KMS-11 (cell line): ENCODE measurements at regions not wholly inside any gene's neighbourhood (a gene's known extent, or its start where the extent isn't known, plus 50 kb on each side); places are given as distances from the start of the nearest gene placed in this dataset.

Experiments
- H2AFZ ChIP-seq: fragments of 200-600 bp; sonication (generic); 2 replicates; pipeline ENCODE4 v1.6.1; 2016; ENCODE audit warnings: antibody characterized with exemption, mixed run types, low read depth
- H3K27ac ChIP-seq: fragments of 200-600 bp; sonication (generic); 2 replicates; pipeline ENCODE4 v1.6.1; 2016; ENCODE audit warnings: mild to moderate bottlenecking, mixed run types
- H3K27me3 ChIP-seq: fragments of 200-600 bp; sonication (generic); 2 replicates; pipeline ENCODE4 v1.6.1; 2017; ENCODE audit warnings: mild to moderate bottlenecking, low read depth, mixed run types, moderate library complexity; ENCODE audit not compliant: insufficient read depth
- H3K36me3 ChIP-seq: fragments of 200-600 bp; sonication (generic); 2 replicates; pipeline ENCODE4 v1.6.1; 2017; ENCODE audit warnings: mild to moderate bottlenecking, mixed run types; ENCODE audit not compliant: insufficient read depth
- H3K4me1 ChIP-seq: fragments of 200-600 bp; sonication (generic); 2 replicates; pipeline ENCODE4 v1.6.1; 2016; ENCODE audit warnings: mild to moderate bottlenecking, low read depth, mixed run types; ENCODE audit not compliant: poor library complexity, severe bottlenecking
- H3K4me2 ChIP-seq: fragments of 200-600 bp; sonication (generic); 2 replicates; pipeline ENCODE4 v1.7.0; 2016; ENCODE audit warnings: mild to moderate bottlenecking, mixed run types
- H3K4me3 ChIP-seq: fragments of 200-600 bp; sonication (generic); IDR thresholded peaks from 2 replicates; pipeline ENCODE4 v1.6.1; 2017; ENCODE audit warnings: low read depth, low read length, mixed read lengths; ENCODE audit not compliant: insufficient read depth
- H3K79me2 ChIP-seq: fragments of 200-600 bp; sonication (generic); 2 replicates; pipeline ENCODE4 v1.6.1; 2016; ENCODE audit warnings: low read depth, mixed run types; ENCODE audit not compliant: insufficient read depth
- H3K9ac ChIP-seq: fragments of 200-600 bp; sonication (generic); 2 replicates; pipeline ENCODE4 v1.6.1; 2016; ENCODE audit warnings: mild to moderate bottlenecking, mixed run types
- H4K20me1 ChIP-seq: fragments of 200-600 bp; sonication (generic); 2 replicates; pipeline ENCODE4 v1.6.1; 2016; ENCODE audit warnings: mild to moderate bottlenecking, mixed run types; ENCODE audit not compliant: insufficient read depth
- CTCF ChIP-seq: fragments of 200-600 bp; sonication (generic); conservative IDR thresholded peaks from 2 replicates; pipeline ENCODE4 v1.6.1; 2017; ENCODE audit warnings: low read depth, mild to moderate bottlenecking, antibody characterized with exemption, low read length, moderate library complexity, mixed read lengths

- no peaks in the 10 kb centered on the region for H3K36me3 ChIP-seq
- H3K27ac ChIP-seq = no peak overlapping the region
- no peak overlapping the region for H2AFZ ChIP-seq
- no peaks in the 10 kb centered on the region for H3K4me1 ChIP-seq
- no peaks in the 10 kb centered on the region for H3K27me3 ChIP-seq
- no peaks in the 10 kb centered on the region for H4K20me1 ChIP-seq
- no peak overlapping the region for H3K4me2 ChIP-seq
- no peak overlapping the region for H3K9ac ChIP-seq
- no peak for TF ChIP-seq CTCF
- no peak overlapping the region for H3K4me3 ChIP-seq
- no peaks in the 10 kb centered on the region for H3K79me2 ChIP-seq
These were observed 176.0 kb downstream of the MRPL14 start for GRCh38 chr6:43951063-43951755.

DNA sequence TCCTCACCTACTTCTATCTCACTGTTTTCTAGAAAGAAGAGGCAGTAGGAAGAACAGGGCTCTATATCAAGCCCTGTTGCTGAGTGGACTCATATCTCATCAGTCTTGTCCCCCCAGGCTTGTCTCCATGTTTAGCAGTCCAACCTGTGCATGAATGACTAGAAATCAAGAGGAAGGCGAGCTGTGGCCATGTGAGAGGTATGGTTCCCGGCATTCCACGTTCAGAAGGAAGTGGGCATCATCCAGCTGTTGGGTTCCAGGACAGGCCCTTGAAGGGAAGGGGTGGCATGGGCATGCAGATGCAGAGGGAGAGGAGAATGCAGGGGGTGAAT lies 176.6 kb downstream of the MRPL14 start:
- H3K36me3 ChIP-seq = no peaks in the 10 kb centered on the region
- H3K79me2 ChIP-seq = no peaks in the 10 kb centered on the region
- H3K27me3 ChIP-seq = no peaks in the 10 kb centered on the region
- H3K27ac ChIP-seq = no peak overlapping the region
- no peak overlapping the region for H3K9ac ChIP-seq
- no peaks in the 10 kb centered on the region for H4K20me1 ChIP-seq
- H3K4me1 ChIP-seq = no peaks in the 10 kb centered on the region
- no peak overlapping the region for H3K4me2 ChIP-seq
- H3K4me3 ChIP-seq = no peak overlapping the region
- no peak for TF ChIP-seq CTCF
- no peak overlapping the region for H2AFZ ChIP-seq

- Histone ChIP-seq H3K4me3 (no peak overlapping the region), H4K20me1 (no peaks in the 10 kb centered on the region), H3K27me3 (no peaks in the 10 kb centered on the region), H3K27ac (no peak overlapping the region), H2AFZ (no peak overlapping the region), H3K4me1 (no peaks in the 10 kb centered on the region), H3K9ac (no peak overlapping the region), H3K36me3 (no peaks in the 10 kb centered on the region), H3K4me2 (no peak overlapping the region), H3K79me2 (no peaks in the 10 kb centered on the region)
- no peak for TF ChIP-seq CTCF
These were observed 177.1 kb downstream of the MRPL14 start for GRCh38 chr6:43950051-43950605.

DNA sequence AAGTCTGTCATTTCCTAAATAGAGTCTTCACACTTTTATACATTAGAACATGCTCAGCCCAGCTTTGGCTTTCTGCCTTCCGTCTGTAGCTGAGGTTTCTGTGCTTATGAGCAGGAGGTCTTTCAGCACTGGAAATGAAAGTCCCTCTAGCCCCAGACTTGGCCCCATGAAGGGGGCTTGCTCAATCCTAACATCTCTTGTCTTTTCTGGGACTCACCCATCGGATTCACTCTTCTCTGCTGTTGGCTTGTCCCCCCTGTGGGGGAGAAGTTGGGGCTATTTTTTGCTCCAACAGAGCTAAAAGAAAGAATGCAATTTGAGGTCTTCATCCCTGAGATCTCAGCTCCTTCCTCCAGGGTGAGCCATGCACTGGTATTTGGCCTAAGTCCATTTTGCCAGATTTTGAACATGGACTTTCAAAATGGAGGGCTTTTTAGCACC lies 177.7 kb downstream of the MRPL14 start:
- Histone ChIP-seq H4K20me1 (no peaks in the 10 kb centered on the region), H3K27me3 (no peaks in the 10 kb centered on the region), H2AFZ (no peak overlapping the region), H3K79me2 (no peaks in the 10 kb centered on the region), H3K4me1 (no peaks in the 10 kb centered on the region), H3K4me3 (no peak overlapping the region), H3K27ac (no peak overlapping the region), H3K9ac (no peak overlapping the region), H3K4me2 (no peak overlapping the region), H3K36me3 (no peaks in the 10 kb centered on the region)
- TF ChIP-seq CTCF = no peak
